Heart right ventricle (tissue), 16 donors: ENCODE measurements at regions not wholly inside any gene's neighbourhood (a gene's known extent, or its start where the extent isn't known, plus 50 kb on each side); places are given as distances from the start of the nearest gene placed in this dataset.
"Not testable (repeated sequence)": the region's sequence is repeated elsewhere in the genome, so short reads cannot be mapped to it uniquely, and the experiment has no call there.

Experiments
- ATAC-seq, 8 donors: fragments of 200-7000 bp; cut with Tn5 transposase; one replicate each; pipeline ENCODE4 v1.9.1; 2020; ENCODE audit warnings: mild to moderate bottlenecking in 8 of 8, moderate library complexity in 8 of 8, moderate number of reproducible peaks in 1 of 8
- DNase-seq, 2 donors: peaks; one replicate each; pipeline ENCODE4 v3.0.0-alpha.2; 2020
- H3K27ac ChIP-seq, 10 donors: fragments of 200-600 bp; sonication (generic) in 2 of 10; one replicate each; pipeline versions ENCODE4 v1.5.0 to v1.8.0; 2020 to 2022; ENCODE audit warnings: mild to moderate bottlenecking in 3 of 10
- H3K27me3 ChIP-seq, 7 donors: fragments of 200-600 bp; one replicate each; pipeline ENCODE4 v1.8.0; 2021 to 2022; ENCODE audit warnings: mild to moderate bottlenecking in 2 of 7
- H3K36me3 ChIP-seq, 9 donors: fragments of 200-600 bp; sonication (generic) in 1 of 9; one replicate each; pipeline versions ENCODE4 v1.5.0 to v1.8.0; 2020 to 2022; ENCODE audit warnings: mild to moderate bottlenecking in 2 of 9
- H3K4me1 ChIP-seq, 9 donors: fragments of 200-600 bp; sonication (generic) in 1 of 9; one replicate each; pipeline versions ENCODE4 v1.5.0 to v1.8.0; 2020 to 2022; ENCODE audit warnings: mild to moderate bottlenecking in 4 of 9
- H3K4me3 ChIP-seq, 10 donors: fragments of 200-600 bp; sonication (generic) in 2 of 10; one replicate each; pipeline versions ENCODE4 v1.5.0 to v1.8.0; 2020 to 2022; ENCODE audit warnings: mild to moderate bottlenecking in 7 of 10, moderate library complexity in 2 of 10
- H3K9me3 ChIP-seq, 11 donors: fragments of 200-600 bp in 10 of 11; sonication (generic) in 2 of 11; one replicate each; pipeline versions ENCODE4 v1.5.0 to v1.8.0; 2013 to 2022; ENCODE audit warnings: mild to moderate bottlenecking in 2 of 11, control low read depth in 1 of 11, moderate library complexity in 1 of 11
- WGBS, 2 donors: extraction: QIAGEN DNeasy Blood & Tissue Kit; methylation state at CpG; one replicate each; pipeline ENCODE4 v1.1.7; 2013; ENCODE audit warnings: inconsistent platforms in 1 of 2; 5-methylcytosine and 5-hydroxymethylcytosine counted together
- intact Hi-C, 10 donors: fragments of 100-400 bp; cut with DNase I; formaldehyde crosslinking; loops; one replicate each; pipeline versions ENCODE4 v1.11.1 to v1.14.2; 2022
- TF ChIP-seq, protein P1 (sequence below), 9 donors: fragments of 200-600 bp; sonication (generic) in 2 of 9; IDR thresholded peaks; one replicate each; pipeline versions ENCODE4 v1.5.0 to v1.8.0; 2021 to 2022; ENCODE audit warnings: antibody characterized with exemption in 9 of 9, mild to moderate bottlenecking in 5 of 9, moderate library complexity in 1 of 9
- donor health status: Arrhythmogenic right ventricular cardiomyopathy.
- donor health status: ischemic (EF 13 %, LVEDD 7.1; RV severe dilation, severe dysfunction).
- donor health status: healthy with polysubstance abuse.
- donor health status: DM: no; HTN: yes; CAD: no.
- donor health status: DM: no; HTN: no; CAD: no.
- donor health status: ischemic (EF 25% LVEDD 6.9; RV normal size, moderate dysfunction).
- donor health status: ischemic (EF 25% LVEDD 5.7; RV mildly dilated, moderate dysfunction).
- donor health status: healthy.
- donor health status: DM: yes; HTN: yes; CAD: no.
- donor health status: Ischemic cardiomyopathy.
- donor health status: ischemic (EF 35%, LVEDD 5.7; RV mildly dilated, moderate dysfunction).
- donor health status: nonischemic (EF 11% LVEDD 7.7; RV severe dilation, severe dysfunction).
- donor health status: DM: yes; HTN: yes; CAD: no.
- donor health status: PGD.
- donor health status: ischemic (EF 29% LVEDD 5.4; RV normal size, mild dysfunction).
- donor health status: nonischemic (EF 23%, LVEDD 6.1; RV moderate dilation, normal function).

DNA sequence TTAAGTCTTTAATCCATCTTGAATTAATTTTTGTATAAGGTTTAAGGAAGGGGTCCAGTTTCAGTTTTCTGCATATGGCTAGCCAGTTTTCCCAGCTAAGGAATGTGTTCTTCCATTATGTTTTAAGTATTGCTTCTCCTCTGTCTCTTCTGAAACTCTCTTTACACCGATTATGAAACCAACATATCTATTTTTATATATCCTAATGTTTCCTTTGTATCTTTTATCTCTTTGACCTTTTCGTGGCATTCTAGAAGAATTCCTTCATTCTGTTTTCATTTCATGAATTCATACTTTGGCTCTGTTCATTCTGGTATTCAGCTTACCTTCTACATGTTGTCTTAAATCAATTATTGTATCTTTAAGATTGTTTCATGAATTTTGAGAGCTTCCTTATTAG, 697.0 kb upstream of the ACVR2A start:
- intact Hi-C loops = no loop called here
- Histone ChIP-seq H3K9me3 (peaks cover 0 to 14% (median 0%) of the 10 kb centered on the region in 11 donors), H3K36me3 (no peaks in the 10 kb centered on the region), H3K27me3 (no peaks in the 10 kb centered on the region), H3K4me3 (no peak overlapping the region), H3K4me1 (no peaks in the 10 kb centered on the region), H3K27ac (no peak overlapping the region)
- WGBS, 2 donors = 46 to 56% methylated on average over 2 of the region's 2 CpGs
- DNase-seq (no peak), ATAC-seq (no peak)
- TF ChIP-seq, protein P1, sequence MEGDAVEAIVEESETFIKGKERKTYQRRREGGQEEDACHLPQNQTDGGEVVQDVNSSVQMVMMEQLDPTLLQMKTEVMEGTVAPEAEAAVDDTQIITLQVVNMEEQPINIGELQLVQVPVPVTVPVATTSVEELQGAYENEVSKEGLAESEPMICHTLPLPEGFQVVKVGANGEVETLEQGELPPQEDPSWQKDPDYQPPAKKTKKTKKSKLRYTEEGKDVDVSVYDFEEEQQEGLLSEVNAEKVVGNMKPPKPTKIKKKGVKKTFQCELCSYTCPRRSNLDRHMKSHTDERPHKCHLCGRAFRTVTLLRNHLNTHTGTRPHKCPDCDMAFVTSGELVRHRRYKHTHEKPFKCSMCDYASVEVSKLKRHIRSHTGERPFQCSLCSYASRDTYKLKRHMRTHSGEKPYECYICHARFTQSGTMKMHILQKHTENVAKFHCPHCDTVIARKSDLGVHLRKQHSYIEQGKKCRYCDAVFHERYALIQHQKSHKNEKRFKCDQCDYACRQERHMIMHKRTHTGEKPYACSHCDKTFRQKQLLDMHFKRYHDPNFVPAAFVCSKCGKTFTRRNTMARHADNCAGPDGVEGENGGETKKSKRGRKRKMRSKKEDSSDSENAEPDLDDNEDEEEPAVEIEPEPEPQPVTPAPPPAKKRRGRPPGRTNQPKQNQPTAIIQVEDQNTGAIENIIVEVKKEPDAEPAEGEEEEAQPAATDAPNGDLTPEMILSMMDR (IDR thresholded peaks at IDR 0.05) = no peak

- Histone ChIP-seq H3K4me1 (no peaks in the 10 kb centered on the region), H3K36me3 (no peaks in the 10 kb centered on the region), H3K27ac (no peak overlapping the region), H3K9me3 (no peaks in the 10 kb centered on the region), H3K4me3 (no peak overlapping the region), H3K27me3 (no peaks in the 10 kb centered on the region)
- WGBS, 2 donors = 86 to 89% methylated on average over 4 of the region's 4 CpGs
- ATAC-seq (no peak), DNase-seq (no peak)
- intact Hi-C loops = no loop called here
- TF ChIP-seq, protein P1 (IDR thresholded peaks at IDR 0.05) = no peak
These were observed 702.9 kb upstream of the ACVR2A start for GRCh38 chr2:147141930-147142329.

- not testable (repeated sequence) for H3K27ac ChIP-seq, DNase-seq, H3K4me3 ChIP-seq, H3K9me3 ChIP-seq, ATAC-seq, H3K27me3 ChIP-seq, H3K4me1 ChIP-seq, H3K36me3 ChIP-seq
- intact Hi-C loops = loop anchor here in 1 of 10 donors (5.0 kb wide), 1 partner anchor 1033 kb away; no protein-coding TSS in a partner anchor
- WGBS, 2 donors = 62 to 68% methylated on average over 2 of the region's 2 CpGs
These were observed 705.1 kb upstream of the ACVR2A start for GRCh38 chr2:147139732-147140131.

DNA sequence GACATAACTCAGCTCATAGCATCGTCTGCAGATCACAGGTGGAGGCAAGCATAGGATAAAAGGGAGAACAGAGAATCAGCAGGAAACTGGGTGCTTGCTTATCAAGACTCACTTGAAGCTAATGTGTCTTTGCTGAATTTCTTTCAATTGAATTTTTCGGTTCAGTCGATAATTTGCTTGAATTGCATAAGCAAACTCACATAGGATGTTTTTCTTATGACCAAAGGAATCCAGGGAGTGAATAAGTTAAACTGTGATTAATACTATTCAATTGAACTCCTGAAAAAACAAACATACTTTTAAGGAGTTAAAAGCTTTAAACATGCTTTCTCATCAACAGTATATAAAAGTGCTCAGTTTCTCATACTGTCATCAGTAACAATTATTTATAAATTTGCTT, 707.1 kb upstream of the ACVR2A start:
- H3K36me3 ChIP-seq = no peaks in the 10 kb centered on the region
- H3K4me1 ChIP-seq = no peaks in the 10 kb centered on the region

DNA sequence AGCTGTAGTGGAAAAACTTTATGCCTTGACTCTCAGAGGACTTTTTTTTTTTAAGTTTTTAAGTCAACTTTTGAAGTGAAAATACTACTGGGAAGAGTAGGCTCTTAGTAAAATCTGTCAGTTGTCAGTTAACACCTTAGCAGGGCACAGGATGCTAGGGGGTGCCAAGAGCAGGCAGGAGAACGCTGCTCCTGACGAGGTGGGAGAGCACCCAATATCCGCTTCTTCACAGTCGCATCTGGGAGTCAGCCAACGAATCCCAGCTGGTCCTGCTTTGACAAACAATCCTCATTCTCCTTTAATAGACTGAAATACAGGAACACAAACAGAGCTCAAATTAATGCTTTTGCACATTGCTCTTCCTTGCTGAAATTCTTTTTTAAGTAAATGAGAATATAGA, 709.5 kb upstream of the ACVR2A start:
- Histone ChIP-seq H3K4me1 (no peaks in the 10 kb centered on the region), H3K27me3 (no peaks in the 10 kb centered on the region), H3K9me3 (no peaks in the 10 kb centered on the region), H3K36me3 (no peaks in the 10 kb centered on the region), H3K27ac (no peak overlapping the region), H3K4me3 (no peak overlapping the region)
- ATAC-seq = no peak
- 28 to 31% methylated on average over 5 of the region's 5 CpGs for WGBS, 2 donors
- intact Hi-C loops = loop anchor here in 1 of 10 donors (5.0 kb wide), 1 partner anchor 1037 kb away; no protein-coding TSS in a partner anchor
- no peak for DNase-seq
- TF ChIP-seq, protein P1 (IDR thresholded peaks at IDR 0.05) = no peak

More for the DNA sequence above, 707.1 kb upstream of the ACVR2A start:
- intact Hi-C loops = loop anchor here in 1 of 10 donors (5.0 kb wide), 1 partner anchor 1035 kb away; no protein-coding TSS in a partner anchor
- 73 to 78% methylated on average over 3 of the region's 3 CpGs for WGBS, 2 donors
- TF ChIP-seq, protein P1 (IDR thresholded peaks at IDR 0.05) = no peak
- H3K27ac ChIP-seq = no peak overlapping the region
- no peaks in the 10 kb centered on the region for H3K9me3 ChIP-seq
- no peak overlapping the region for H3K4me3 ChIP-seq
- ATAC-seq (no peak), DNase-seq (no peak)
- H3K27me3 ChIP-seq = no peaks in the 10 kb centered on the region
